K562 (cell line): ENCODE measurements at regions not wholly inside any gene's neighbourhood (a gene's known extent, or its start where the extent isn't known, plus 50 kb on each side); places are given as distances from the start of the nearest gene placed in this dataset.

Source experiments
- CEBPG ChIP-seq, 3 experiments: fragments of 200-800 bp in 1 of 3; sonication (Bioruptor generic) in 1 of 3; sonication (generic) in 1 of 3; formaldehyde crosslinking in 1 of 3; IDR thresholded peaks in 2 of 3; conservative IDR thresholded peaks in 1 of 3; 2 replicates each; pipeline versions ENCODE4 v1.6.1 to v1.8.0; 2016 to 2022; ENCODE audit warnings: missing compliant biosample characterization in 2 of 3, missing genetic modification characterization in 2 of 3, mild to moderate bottlenecking in 1 of 3, missing genetic modification reagents in 1 of 3
- GATA2 ChIP-seq: sonication (generic); formaldehyde crosslinking; IDR thresholded peaks from 2 replicates; pipeline ENCODE4 v1.4.0; 2020; ENCODE audit warnings: mild to moderate bottlenecking, missing genetic modification reagents
- MTA2 ChIP-seq: fragments of 450-650 bp; IDR thresholded peaks from 2 replicates; pipeline ENCODE4 v1.6.1; 2016; ENCODE audit warnings: low read depth
- NCOA4 ChIP-seq: fragments of 450-650 bp; IDR thresholded peaks from 2 replicates; pipeline ENCODE4 v1.6.1; 2018; ENCODE audit warnings: mild to moderate bottlenecking; ENCODE audit not compliant: partially characterized antibody
- SETDB1 ChIP-seq: IDR thresholded peaks from one replicate; pipeline ENCODE4 v1.6.1; 2012; ENCODE audit warnings: low read length, control low read depth, inconsistent platforms
- ZNF263 ChIP-seq: sonication (generic); formaldehyde crosslinking; IDR thresholded peaks from 2 replicates; pipeline ENCODE4 v1.8.0; 2022; ENCODE audit warnings: mild to moderate bottlenecking, missing genetic modification reagents, borderline replicate concordance
- TF ChIP-seq, protein P1 (sequence below): sonication (generic); formaldehyde crosslinking; IDR thresholded peaks from 2 replicates; pipeline ENCODE4 v1.8.0; 2023; ENCODE audit warnings: mild to moderate bottlenecking, missing genetic modification reagents
- TF ChIP-seq, protein P2 (sequence below): fragments of 250-450 bp; sonication (Bioruptor Pico); IDR thresholded peaks from 2 replicates; pipeline ENCODE4 v1.4.0; 2020; ENCODE audit warnings: borderline replicate concordance
- TF ChIP-seq, protein P3 (sequence below): fragments of 250-450 bp; sonication (Bioruptor Pico); IDR thresholded peaks from 2 replicates; pipeline ENCODE4 v1.4.0; 2020; ENCODE audit warnings: mild to moderate bottlenecking, moderate library complexity, borderline replicate concordance
- TF ChIP-seq, protein P4 (sequence below): fragments of 450-650 bp; IDR thresholded peaks from 2 replicates; pipeline ENCODE4 v1.7.0; 2016; ENCODE audit warnings: borderline replicate concordance
- TF ChIP-seq, protein P5 (sequence below): fragments of 250-450 bp; sonication (Bioruptor Pico); IDR thresholded peaks from 2 replicates; pipeline ENCODE4 v1.8.0; 2021; ENCODE audit warnings: mild to moderate bottlenecking, moderate library complexity

DNA sequence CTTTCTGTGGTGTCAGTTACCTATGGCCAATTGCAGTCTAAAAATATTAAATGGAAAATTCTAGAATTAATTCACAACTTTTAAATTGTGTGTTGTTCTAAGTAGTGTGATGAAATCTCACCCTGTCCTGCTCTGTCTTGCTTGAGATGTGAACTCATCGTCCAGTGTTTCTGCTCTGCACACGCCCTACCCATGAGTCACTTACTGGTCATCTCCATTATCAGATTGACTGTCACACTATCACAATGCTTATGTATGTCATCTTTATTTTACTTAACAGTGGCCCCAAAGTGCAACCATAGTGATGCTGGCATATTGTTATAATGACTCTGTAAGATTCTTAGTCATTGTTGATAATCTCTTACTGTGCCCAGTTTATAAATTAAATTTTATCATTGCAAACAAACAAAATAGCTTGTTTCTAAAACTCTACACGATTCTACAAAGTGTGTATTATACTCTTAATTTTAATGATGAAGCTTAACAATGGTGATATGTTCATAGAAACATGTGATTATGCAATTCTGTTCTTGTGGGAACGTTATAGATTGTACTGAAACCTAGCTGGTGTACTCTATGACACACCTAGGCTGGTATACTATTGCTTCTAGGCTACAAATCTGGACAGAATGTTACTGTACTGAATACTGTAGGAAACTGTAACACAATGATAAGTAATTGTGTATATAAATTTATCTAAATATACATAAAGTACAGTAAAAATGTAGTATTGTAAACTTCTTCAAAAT lies 1086.8 kb upstream of the PIK3C3 start (continued):
- TF ChIP-seq, protein P1, sequence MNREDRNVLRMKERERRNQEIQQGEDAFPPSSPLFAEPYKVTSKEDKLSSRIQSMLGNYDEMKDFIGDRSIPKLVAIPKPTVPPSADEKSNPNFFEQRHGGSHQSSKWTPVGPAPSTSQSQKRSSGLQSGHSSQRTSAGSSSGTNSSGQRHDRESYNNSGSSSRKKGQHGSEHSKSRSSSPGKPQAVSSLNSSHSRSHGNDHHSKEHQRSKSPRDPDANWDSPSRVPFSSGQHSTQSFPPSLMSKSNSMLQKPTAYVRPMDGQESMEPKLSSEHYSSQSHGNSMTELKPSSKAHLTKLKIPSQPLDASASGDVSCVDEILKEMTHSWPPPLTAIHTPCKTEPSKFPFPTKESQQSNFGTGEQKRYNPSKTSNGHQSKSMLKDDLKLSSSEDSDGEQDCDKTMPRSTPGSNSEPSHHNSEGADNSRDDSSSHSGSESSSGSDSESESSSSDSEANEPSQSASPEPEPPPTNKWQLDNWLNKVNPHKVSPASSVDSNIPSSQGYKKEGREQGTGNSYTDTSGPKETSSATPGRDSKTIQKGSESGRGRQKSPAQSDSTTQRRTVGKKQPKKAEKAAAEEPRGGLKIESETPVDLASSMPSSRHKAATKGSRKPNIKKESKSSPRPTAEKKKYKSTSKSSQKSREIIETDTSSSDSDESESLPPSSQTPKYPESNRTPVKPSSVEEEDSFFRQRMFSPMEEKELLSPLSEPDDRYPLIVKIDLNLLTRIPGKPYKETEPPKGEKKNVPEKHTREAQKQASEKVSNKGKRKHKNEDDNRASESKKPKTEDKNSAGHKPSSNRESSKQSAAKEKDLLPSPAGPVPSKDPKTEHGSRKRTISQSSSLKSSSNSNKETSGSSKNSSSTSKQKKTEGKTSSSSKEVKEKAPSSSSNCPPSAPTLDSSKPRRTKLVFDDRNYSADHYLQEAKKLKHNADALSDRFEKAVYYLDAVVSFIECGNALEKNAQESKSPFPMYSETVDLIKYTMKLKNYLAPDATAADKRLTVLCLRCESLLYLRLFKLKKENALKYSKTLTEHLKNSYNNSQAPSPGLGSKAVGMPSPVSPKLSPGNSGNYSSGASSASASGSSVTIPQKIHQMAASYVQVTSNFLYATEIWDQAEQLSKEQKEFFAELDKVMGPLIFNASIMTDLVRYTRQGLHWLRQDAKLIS: no peak
- TF ChIP-seq NCOA4: no peak
- TF ChIP-seq, protein P2, sequence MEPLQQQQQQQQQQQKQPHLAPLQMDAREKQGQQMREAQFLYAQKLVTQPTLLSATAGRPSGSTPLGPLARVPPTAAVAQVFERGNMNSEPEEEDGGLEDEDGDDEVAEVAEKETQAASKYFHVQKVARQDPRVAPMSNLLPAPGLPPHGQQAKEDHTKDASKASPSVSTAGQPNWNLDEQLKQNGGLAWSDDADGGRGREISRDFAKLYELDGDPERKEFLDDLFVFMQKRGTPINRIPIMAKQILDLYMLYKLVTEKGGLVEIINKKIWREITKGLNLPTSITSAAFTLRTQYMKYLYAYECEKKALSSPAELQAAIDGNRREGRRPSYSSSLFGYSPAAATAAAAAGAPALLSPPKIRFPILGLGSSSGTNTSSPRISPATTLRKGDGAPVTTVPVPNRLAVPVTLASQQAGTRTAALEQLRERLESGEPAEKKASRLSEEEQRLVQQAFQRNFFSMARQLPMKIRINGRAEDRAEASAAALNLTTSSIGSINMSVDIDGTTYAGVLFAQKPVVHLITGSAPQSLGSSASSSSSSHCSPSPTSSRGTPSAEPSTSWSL (CRISPR knock-in tag): no peak
- no peak for TF ChIP-seq GATA2 (CRISPR knock-in tag)
- TF ChIP-seq MTA2: no peak
- TF ChIP-seq, protein P3, sequence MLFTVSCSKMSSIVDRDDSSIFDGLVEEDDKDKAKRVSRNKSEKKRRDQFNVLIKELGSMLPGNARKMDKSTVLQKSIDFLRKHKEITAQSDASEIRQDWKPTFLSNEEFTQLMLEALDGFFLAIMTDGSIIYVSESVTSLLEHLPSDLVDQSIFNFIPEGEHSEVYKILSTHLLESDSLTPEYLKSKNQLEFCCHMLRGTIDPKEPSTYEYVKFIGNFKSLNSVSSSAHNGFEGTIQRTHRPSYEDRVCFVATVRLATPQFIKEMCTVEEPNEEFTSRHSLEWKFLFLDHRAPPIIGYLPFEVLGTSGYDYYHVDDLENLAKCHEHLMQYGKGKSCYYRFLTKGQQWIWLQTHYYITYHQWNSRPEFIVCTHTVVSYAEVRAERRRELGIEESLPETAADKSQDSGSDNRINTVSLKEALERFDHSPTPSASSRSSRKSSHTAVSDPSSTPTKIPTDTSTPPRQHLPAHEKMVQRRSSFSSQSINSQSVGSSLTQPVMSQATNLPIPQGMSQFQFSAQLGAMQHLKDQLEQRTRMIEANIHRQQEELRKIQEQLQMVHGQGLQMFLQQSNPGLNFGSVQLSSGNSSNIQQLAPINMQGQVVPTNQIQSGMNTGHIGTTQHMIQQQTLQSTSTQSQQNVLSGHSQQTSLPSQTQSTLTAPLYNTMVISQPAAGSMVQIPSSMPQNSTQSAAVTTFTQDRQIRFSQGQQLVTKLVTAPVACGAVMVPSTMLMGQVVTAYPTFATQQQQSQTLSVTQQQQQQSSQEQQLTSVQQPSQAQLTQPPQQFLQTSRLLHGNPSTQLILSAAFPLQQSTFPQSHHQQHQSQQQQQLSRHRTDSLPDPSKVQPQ (CRISPR knock-in tag): no peak
- no peak for TF ChIP-seq ZNF263
- TF ChIP-seq SETDB1: no peak
- TF ChIP-seq, protein P4, sequence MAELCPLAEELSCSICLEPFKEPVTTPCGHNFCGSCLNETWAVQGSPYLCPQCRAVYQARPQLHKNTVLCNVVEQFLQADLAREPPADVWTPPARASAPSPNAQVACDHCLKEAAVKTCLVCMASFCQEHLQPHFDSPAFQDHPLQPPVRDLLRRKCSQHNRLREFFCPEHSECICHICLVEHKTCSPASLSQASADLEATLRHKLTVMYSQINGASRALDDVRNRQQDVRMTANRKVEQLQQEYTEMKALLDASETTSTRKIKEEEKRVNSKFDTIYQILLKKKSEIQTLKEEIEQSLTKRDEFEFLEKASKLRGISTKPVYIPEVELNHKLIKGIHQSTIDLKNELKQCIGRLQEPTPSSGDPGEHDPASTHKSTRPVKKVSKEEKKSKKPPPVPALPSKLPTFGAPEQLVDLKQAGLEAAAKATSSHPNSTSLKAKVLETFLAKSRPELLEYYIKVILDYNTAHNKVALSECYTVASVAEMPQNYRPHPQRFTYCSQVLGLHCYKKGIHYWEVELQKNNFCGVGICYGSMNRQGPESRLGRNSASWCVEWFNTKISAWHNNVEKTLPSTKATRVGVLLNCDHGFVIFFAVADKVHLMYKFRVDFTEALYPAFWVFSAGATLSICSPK: no peak
- TF ChIP-seq, protein P5, sequence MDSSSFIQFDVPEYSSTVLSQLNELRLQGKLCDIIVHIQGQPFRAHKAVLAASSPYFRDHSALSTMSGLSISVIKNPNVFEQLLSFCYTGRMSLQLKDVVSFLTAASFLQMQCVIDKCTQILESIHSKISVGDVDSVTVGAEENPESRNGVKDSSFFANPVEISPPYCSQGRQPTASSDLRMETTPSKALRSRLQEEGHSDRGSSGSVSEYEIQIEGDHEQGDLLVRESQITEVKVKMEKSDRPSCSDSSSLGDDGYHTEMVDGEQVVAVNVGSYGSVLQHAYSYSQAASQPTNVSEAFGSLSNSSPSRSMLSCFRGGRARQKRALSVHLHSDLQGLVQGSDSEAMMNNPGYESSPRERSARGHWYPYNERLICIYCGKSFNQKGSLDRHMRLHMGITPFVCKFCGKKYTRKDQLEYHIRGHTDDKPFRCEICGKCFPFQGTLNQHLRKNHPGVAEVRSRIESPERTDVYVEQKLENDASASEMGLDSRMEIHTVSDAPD (CRISPR knock-in tag): no peak
- no peak for TF ChIP-seq CEBPG (CRISPR knock-in tag; IDR thresholded peaks at IDR 0.05)
- peak; percentile 21 to 38; a peak in 2 of 4 replicates for TF ChIP-seq CEBPG (tag; conservative IDR thresholded peaks at IDR 0.05 in 1 of 2, IDR thresholded peaks at IDR 0.05 in 1 of 2)
